Smooth muscle cell (in vitro differentiated cells): ENCODE measurements at regions not wholly inside any gene's neighbourhood (a gene's known extent, or its start where the extent isn't known, plus 50 kb on each side); places are given as distances from the start of the nearest gene placed in this dataset.

Source experiments
- DNase-seq: peaks from one replicate; lab custom pipeline; 2025; ENCODE audit not compliant: unreplicated experiment; lab: John Stamatoyannopoulos, UW
- H2AFZ ChIP-seq: fragments of 200-600 bp; sonication (generic); 2 replicates; pipeline ENCODE4 v1.6.0; 2016; ENCODE audit warnings: antibody characterized with exemption, low read depth, mild to moderate bottlenecking
- H3F3A ChIP-seq: fragments of 200-600 bp; sonication (generic); 2 replicates; pipeline ENCODE4 v1.6.0; 2017; ENCODE audit warnings: antibody characterized with exemption, low read depth
- H3K27ac ChIP-seq: fragments of 200-600 bp; sonication (generic); 2 replicates; pipeline ENCODE4 v1.5.1; 2016; ENCODE audit warnings: low read depth, mild to moderate bottlenecking
- H3K27me3 ChIP-seq: fragments of 200-600 bp; sonication (generic); 2 replicates; pipeline ENCODE4 v1.6.1; 2016; ENCODE audit warnings: low read depth, mild to moderate bottlenecking
- H3K36me3 ChIP-seq: fragments of 200-600 bp; sonication (generic); 2 replicates; pipeline ENCODE4 v1.5.1; 2016; ENCODE audit warnings: low read depth
- H3K4me1 ChIP-seq: fragments of 200-600 bp; sonication (generic); 2 replicates; pipeline ENCODE4 v1.5.1; 2016; ENCODE audit warnings: low read depth
- H3K4me2 ChIP-seq: fragments of 200-600 bp; sonication (generic); 2 replicates; pipeline ENCODE4 v1.6.0; 2016; ENCODE audit warnings: mild to moderate bottlenecking
- H3K4me3 ChIP-seq: fragments of 200-600 bp; sonication (generic); 2 replicates; pipeline ENCODE4 v1.5.1; 2016; ENCODE audit warnings: mild to moderate bottlenecking
- H3K79me2 ChIP-seq: fragments of 200-600 bp; sonication (generic); 2 replicates; pipeline ENCODE4 v1.6.0; 2016; ENCODE audit warnings: low read depth, mild to moderate bottlenecking
- H3K9ac ChIP-seq: fragments of 200-600 bp; sonication (generic); 2 replicates; pipeline ENCODE4 v1.6.0; 2016; ENCODE audit warnings: low read depth
- H3K9me3 ChIP-seq: fragments of 200-600 bp; sonication (generic); replicated peaks from 2 replicates; pipeline ENCODE4 v1.5.1; 2016; ENCODE audit warnings: low read depth
- H4K20me1 ChIP-seq: fragments of 200-600 bp; sonication (generic); 2 replicates; pipeline ENCODE4 v1.6.0; 2016; ENCODE audit warnings: low read depth
- WGBS: methylation state at CpG from one replicate; pipeline ENCODE4 v1.1.7; 2016; ENCODE audit warnings: low lambda C conversion rate; 5-methylcytosine and 5-hydroxymethylcytosine counted together
- TF ChIP-seq, protein P1 (sequence below): fragments of 200-600 bp; sonication (generic); IDR thresholded peaks from 2 replicates; pipeline ENCODE4 v1.5.1; 2017; ENCODE audit warnings: borderline replicate concordance, mild to moderate bottlenecking, antibody characterized with exemption; ENCODE audit not compliant: insufficient read depth, poor library complexity, severe bottlenecking

DNA sequence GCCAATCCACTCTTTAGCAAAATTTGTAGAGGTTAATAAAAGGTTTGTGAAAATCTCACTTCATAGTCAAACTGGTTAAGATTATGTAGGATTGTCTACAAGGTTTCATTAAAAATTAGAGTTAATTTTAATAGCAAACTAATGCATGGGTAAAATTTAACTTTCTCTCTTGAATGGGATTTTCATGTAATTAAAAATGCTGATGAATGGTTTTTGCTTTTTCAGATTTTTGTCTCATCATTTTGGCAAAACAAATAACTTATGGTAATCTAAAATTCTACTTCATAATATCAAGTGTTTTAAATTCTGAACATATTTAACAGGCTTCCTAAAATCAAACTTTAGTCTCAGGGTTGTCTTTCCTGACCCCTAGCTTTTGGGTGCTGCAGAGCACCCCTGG, 113.8 kb upstream of the FAM174A start:
- no peak for DNase-seq
- Histone ChIP-seq H3K9me3 (peaks cover 9% of the 10 kb centered on the region), H3K27me3 (no peaks in the 10 kb centered on the region), H3K4me3 (no peak overlapping the region), H3F3A (no peaks in the 10 kb centered on the region), H3K79me2 (no peaks in the 10 kb centered on the region), H3K9ac (no peak overlapping the region), H3K36me3 (no peaks in the 10 kb centered on the region), H3K27ac (no peak overlapping the region), H3K4me2 (no peak overlapping the region), H2AFZ (no peak overlapping the region), H3K4me1 (peaks cover 3% of the 10 kb centered on the region), H4K20me1 (no peaks in the 10 kb centered on the region)
- TF ChIP-seq, protein P1, sequence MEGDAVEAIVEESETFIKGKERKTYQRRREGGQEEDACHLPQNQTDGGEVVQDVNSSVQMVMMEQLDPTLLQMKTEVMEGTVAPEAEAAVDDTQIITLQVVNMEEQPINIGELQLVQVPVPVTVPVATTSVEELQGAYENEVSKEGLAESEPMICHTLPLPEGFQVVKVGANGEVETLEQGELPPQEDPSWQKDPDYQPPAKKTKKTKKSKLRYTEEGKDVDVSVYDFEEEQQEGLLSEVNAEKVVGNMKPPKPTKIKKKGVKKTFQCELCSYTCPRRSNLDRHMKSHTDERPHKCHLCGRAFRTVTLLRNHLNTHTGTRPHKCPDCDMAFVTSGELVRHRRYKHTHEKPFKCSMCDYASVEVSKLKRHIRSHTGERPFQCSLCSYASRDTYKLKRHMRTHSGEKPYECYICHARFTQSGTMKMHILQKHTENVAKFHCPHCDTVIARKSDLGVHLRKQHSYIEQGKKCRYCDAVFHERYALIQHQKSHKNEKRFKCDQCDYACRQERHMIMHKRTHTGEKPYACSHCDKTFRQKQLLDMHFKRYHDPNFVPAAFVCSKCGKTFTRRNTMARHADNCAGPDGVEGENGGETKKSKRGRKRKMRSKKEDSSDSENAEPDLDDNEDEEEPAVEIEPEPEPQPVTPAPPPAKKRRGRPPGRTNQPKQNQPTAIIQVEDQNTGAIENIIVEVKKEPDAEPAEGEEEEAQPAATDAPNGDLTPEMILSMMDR: no peak

DNA sequence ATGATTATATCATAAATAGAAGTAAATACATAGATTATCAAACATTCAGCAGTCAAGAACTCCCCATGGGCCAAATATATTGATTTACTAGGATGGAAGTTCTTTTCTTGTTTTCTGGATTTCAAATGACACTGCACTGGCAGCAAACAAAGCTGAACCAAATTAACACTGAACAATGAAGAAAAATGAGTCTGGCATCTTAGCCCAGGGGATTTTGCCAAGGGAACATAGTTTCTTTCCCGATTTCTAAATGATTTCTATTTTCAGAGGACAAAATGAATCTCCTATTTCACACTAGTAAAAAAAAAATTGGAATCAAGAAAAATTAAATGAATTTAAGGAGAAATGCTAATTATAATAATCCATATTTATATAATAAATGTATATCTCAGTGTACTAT, 116.9 kb upstream of the FAM174A start:
- Histone ChIP-seq H4K20me1 (no peaks in the 10 kb centered on the region), H3F3A (no peaks in the 10 kb centered on the region), H2AFZ (no peak overlapping the region), H3K9me3 (peaks cover 3% of the 10 kb centered on the region), H3K4me1 (peaks cover 3% of the 10 kb centered on the region), H3K36me3 (no peaks in the 10 kb centered on the region), H3K4me2 (no peak overlapping the region), H3K27ac (no peak overlapping the region), H3K79me2 (no peaks in the 10 kb centered on the region), H3K9ac (no peak overlapping the region), H3K4me3 (no peak overlapping the region), H3K27me3 (no peaks in the 10 kb centered on the region)
- WGBS: 90% methylated on average over 1 of the region's 1 CpG
- TF ChIP-seq, protein P1: no peak
- no peak for DNase-seq

DNA sequence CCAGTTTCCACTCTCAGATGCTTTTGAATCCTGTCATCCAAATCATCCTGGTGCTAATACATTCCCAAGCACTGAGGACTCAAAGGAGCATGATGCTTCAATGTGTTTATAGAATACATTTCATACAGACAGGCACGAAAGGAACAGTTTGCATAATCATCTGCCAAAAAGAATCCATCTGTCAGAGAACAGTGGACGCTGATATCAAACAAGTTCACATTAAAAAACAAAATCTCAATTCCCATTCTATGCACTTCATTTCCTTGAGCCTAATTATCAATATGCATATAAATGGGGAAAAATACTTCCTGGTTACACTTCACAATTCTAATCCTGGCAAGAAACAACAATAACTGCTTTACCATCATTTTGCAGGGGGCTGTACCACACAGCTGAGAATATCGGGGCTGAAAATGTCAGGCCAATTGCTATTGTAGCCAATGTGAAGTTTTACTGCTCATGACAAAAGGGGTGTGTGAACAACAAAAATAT, 125.5 kb upstream of the FAM174A start:
- WGBS: 64% methylated on average over 3 of the region's 3 CpGs

DNA sequence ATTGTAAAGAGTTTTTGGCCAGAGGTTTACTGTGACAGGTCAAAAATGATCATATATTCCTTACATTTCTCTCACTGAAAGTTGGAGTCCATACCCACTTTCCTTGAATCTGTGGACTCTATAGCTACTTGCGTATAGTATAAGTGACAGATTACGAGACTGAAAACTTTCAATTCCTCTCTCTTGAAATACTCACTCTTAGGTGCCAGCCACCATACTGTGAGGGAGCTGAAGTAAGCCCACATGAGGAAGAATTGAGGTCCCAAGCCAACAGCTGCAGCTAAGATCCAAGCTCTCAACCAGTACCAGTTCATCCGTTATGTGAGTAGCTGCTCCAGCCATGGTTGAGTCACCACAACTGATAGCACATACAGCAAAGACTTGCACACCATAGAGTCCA, 128.1 kb upstream of the FAM174A start:
- 93% methylated on average over 3 of the region's 3 CpGs for WGBS

More for the DNA sequence above, 125.5 kb upstream of the FAM174A start:
- H3K36me3 ChIP-seq: no peaks in the 10 kb centered on the region
- H3K9ac ChIP-seq: no peak overlapping the region
- no peaks in the 10 kb centered on the region for H3F3A ChIP-seq
- H3K4me2 ChIP-seq: no peak overlapping the region
- H3K79me2 ChIP-seq: no peaks in the 10 kb centered on the region
- H4K20me1 ChIP-seq: no peaks in the 10 kb centered on the region
- TF ChIP-seq, protein P1: no peak
- H2AFZ ChIP-seq: no peak overlapping the region
- DNase-seq: no peak
- H3K4me1 ChIP-seq: no peaks in the 10 kb centered on the region
- no peak overlapping the region for H3K4me3 ChIP-seq
- H3K27ac ChIP-seq: no peak overlapping the region
- no peaks in the 10 kb centered on the region for H3K27me3 ChIP-seq
- no peaks in the 10 kb centered on the region for H3K9me3 ChIP-seq

More for the DNA sequence above, 128.1 kb upstream of the FAM174A start:
- Histone ChIP-seq H3K79me2 (no peaks in the 10 kb centered on the region), H3K4me3 (no peak overlapping the region), H3K27me3 (no peaks in the 10 kb centered on the region), H3K9ac (no peak overlapping the region), H2AFZ (no peak overlapping the region), H3K27ac (no peak overlapping the region), H3K4me2 (no peak overlapping the region), H3K36me3 (no peaks in the 10 kb centered on the region), H3K4me1 (no peaks in the 10 kb centered on the region), H3F3A (peaks cover 4% of the 10 kb centered on the region), H4K20me1 (no peaks in the 10 kb centered on the region), H3K9me3 (no peaks in the 10 kb centered on the region)
- DNase-seq: no peak
- TF ChIP-seq, protein P1: no peak
